Mucosa of rectum (tissue), 2 donors: ENCODE measurements at regions not wholly inside any gene's neighbourhood (a gene's known extent, or its start where the extent isn't known, plus 50 kb on each side); places are given as distances from the start of the nearest gene placed in this dataset.

Experiments used
- H3K27ac ChIP-seq, 2 donors: one replicate each; pipeline ENCODE4 v1.7.0; 2013; ENCODE audit warnings: inconsistent platforms in 2 of 2, low read depth in 2 of 2, low read length in 2 of 2
- H3K27me3 ChIP-seq, 2 donors: one replicate each; pipeline ENCODE4 v1.7.0; 2013; ENCODE audit warnings: low read length in 2 of 2; ENCODE audit not compliant: control insufficient read depth in 2 of 2, insufficient read depth in 2 of 2
- H3K36me3 ChIP-seq, 2 donors: one replicate each; pipeline ENCODE4 v1.7.0; 2013; ENCODE audit warnings: low read length in 2 of 2; ENCODE audit not compliant: control insufficient read depth in 2 of 2, insufficient read depth in 2 of 2
- H3K4me1 ChIP-seq, 2 donors: one replicate each; pipeline ENCODE4 v1.7.0; 2013; ENCODE audit warnings: low read length in 2 of 2, mild to moderate bottlenecking in 1 of 2; ENCODE audit not compliant: control insufficient read depth in 2 of 2, insufficient read depth in 2 of 2
- H3K4me3 ChIP-seq, 2 donors: one replicate each; pipeline ENCODE4 v1.7.0; 2013; ENCODE audit warnings: low read length in 2 of 2
- H3K9ac ChIP-seq, 2 donors: one replicate each; pipeline ENCODE4 v1.7.0; 2013; ENCODE audit warnings: low read length in 2 of 2, low read depth in 1 of 2, mild to moderate bottlenecking in 1 of 2
- H3K9me3 ChIP-seq, 2 donors: one replicate each; pipeline ENCODE4 v1.7.0; 2013; ENCODE audit warnings: low read length in 2 of 2; ENCODE audit not compliant: control insufficient read depth in 2 of 2
- donor health status: healthy.
- donor health status: Normal muscosa, but diverticular disease.

DNA sequence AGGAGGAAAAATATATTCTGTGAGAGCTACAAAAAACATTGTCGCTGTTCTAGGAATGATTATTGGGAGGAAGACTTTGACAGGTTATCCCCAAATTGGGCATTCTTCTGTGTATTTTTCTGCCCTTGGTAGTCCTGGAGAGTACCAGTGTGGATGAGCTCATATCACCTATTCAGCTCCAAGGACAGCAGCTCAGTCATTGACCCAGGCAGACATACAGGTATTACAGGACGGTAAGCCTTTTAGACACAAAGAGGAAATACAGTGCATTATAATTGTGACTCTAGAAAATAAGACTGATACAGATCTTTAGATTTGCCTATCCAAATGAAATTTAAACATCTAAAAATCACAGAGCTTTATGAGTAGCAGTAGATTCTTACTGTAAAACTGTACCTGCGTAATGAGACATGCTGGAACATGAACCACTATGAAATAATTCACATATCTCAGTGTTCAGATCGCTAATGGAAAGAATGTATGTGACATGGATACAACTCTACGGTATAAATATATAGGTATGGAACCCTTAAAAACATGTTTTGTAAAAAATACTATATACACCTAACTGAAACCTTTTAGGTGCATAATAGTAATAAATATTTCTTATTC is 56.0 kb downstream of the PLK2 start:
- no peaks in the 10 kb centered on the region for H3K4me1 ChIP-seq
- no peaks in the 10 kb centered on the region for H3K27me3 ChIP-seq
- H3K4me3 ChIP-seq = no peak overlapping the region
- no peaks in the 10 kb centered on the region for H3K36me3 ChIP-seq
- H3K9me3 ChIP-seq = no peaks in the 10 kb centered on the region
- no peak overlapping the region for H3K27ac ChIP-seq
- no peak overlapping the region for H3K9ac ChIP-seq

DNA sequence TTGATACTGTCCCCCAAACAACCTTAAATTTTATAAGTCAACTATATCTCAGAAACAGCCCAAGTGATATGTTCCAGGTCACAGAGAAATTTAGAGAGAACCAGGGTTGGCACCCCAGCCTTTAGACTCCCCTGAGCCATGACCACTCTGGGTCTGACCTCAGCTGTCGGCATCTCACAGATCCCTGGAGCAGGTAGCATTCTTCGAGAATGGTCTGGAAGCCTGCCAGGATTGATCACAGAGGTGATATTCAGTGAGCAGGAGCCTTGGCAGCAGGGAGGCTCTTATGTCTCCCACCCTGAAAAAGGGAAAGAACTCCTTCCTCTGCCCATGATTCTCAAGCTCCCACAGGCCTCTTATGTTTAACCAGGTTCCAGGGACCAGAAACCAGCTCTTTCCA is 58.2 kb downstream of the PLK2 start:
- no peaks in the 10 kb centered on the region for H3K27me3 ChIP-seq
- no peaks in the 10 kb centered on the region for H3K9me3 ChIP-seq
- no peak overlapping the region for H3K27ac ChIP-seq
- no peak overlapping the region for H3K4me3 ChIP-seq
- no peaks in the 10 kb centered on the region for H3K4me1 ChIP-seq
- no peak overlapping the region for H3K9ac ChIP-seq
- H3K36me3 ChIP-seq = no peaks in the 10 kb centered on the region

GRCh38 chr5:58400737-58401136 is 59.1 kb downstream of the PLK2 start:
- no peaks in the 10 kb centered on the region for H3K27me3 ChIP-seq
- H3K9me3 ChIP-seq = no peaks in the 10 kb centered on the region
- no peak overlapping the region for H3K27ac ChIP-seq
- no peak overlapping the region for H3K4me3 ChIP-seq
- H3K9ac ChIP-seq = no peak overlapping the region
- H3K4me1 ChIP-seq = no peaks in the 10 kb centered on the region
- H3K36me3 ChIP-seq = no peaks in the 10 kb centered on the region

GRCh38 chr5:58399951-58400350 is 59.9 kb downstream of the PLK2 start:
- Histone ChIP-seq H3K4me3 (no peak overlapping the region), H3K4me1 (no peaks in the 10 kb centered on the region), H3K27me3 (no peaks in the 10 kb centered on the region), H3K9me3 (no peaks in the 10 kb centered on the region), H3K9ac (no peak overlapping the region), H3K36me3 (no peaks in the 10 kb centered on the region), H3K27ac (no peak overlapping the region)

DNA sequence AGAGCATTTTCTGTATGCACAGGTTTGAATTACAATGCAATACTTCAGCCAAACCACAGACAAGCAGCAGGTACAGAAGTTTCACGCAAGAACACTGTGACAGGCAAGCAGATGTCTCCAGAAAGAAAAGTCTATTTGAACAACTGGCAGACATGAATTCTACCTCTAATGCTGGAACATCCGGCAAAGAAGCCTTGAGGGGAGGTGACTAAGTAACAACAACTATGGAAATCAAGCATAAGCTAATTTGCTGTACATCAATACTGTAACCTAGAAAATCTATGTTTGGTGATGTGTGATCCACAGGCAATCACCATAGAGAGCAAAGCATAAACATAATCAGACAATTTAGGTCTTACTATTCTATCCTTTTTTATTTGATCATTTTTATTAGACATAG is 65.5 kb downstream of the PLK2 start:
- H3K27me3 ChIP-seq = no peaks in the 10 kb centered on the region
- no peaks in the 10 kb centered on the region for H3K9me3 ChIP-seq
- no peak overlapping the region for H3K27ac ChIP-seq
- H3K36me3 ChIP-seq = no peaks in the 10 kb centered on the region
- H3K4me3 ChIP-seq = no peak overlapping the region
- H3K4me1 ChIP-seq = no peaks in the 10 kb centered on the region
- H3K9ac ChIP-seq = no peak overlapping the region

- H3K9ac ChIP-seq = no peak overlapping the region
- no peaks in the 10 kb centered on the region for H3K9me3 ChIP-seq
- no peak overlapping the region for H3K27ac ChIP-seq
- no peaks in the 10 kb centered on the region for H3K27me3 ChIP-seq
- no peaks in the 10 kb centered on the region for H3K36me3 ChIP-seq
- no peaks in the 10 kb centered on the region for H3K4me1 ChIP-seq
- no peak overlapping the region for H3K4me3 ChIP-seq
Observed at GRCh38 chr5:58393716-58394115, 66.2 kb downstream of the PLK2 start.

DNA sequence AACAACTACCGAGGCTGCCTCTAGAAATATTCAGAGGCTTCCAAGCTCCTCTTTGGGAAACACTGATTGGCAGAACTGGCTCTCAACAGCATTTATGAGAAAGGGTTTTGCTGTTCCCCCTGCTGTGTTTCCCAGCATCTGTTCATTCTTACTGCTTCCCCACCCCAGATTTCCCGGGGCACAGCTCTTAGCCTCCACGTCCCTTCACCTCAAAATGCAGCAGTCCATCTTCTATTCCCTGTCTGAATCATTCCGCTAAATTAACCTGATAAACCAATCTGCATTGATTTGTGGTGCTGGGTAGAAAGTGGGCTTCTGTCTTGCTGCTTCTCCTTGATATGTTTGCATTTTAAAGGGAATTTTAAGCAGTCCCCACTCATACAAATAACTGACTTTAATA is 67.4 kb downstream of the PLK2 start:
- Histone ChIP-seq H3K4me1 (no peaks in the 10 kb centered on the region), H3K9me3 (no peaks in the 10 kb centered on the region), H3K9ac (no peak overlapping the region), H3K27ac (no peak overlapping the region), H3K36me3 (no peaks in the 10 kb centered on the region), H3K4me3 (no peak overlapping the region), H3K27me3 (no peaks in the 10 kb centered on the region)

DNA sequence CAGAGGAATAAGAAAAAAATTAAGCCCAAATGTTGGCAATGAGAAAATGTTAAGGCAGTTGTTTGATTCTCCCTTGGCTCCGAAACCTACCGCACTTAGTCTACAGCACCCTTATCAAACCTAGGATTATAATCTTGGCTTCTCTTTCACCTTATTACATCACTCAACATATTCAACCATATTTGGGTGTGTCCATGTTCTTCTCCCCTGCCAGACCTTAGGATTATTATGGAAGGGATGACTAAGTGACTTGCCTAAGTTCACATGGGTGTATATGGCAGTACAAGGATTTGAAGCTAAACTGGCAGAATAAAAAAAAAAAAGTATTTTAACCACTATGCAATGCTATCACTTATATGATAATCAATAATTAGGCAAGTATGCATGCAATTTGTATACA is 76.4 kb downstream of the PLK2 start:
- Histone ChIP-seq H3K36me3 (no peaks in the 10 kb centered on the region), H3K9ac (no peak overlapping the region), H3K4me1 (no peaks in the 10 kb centered on the region), H3K27ac (no peak overlapping the region), H3K27me3 (no peaks in the 10 kb centered on the region), H3K9me3 (no peaks in the 10 kb centered on the region), H3K4me3 (no peak overlapping the region)

- Histone ChIP-seq H3K27ac (no peak overlapping the region), H3K27me3 (no peaks in the 10 kb centered on the region), H3K36me3 (no peaks in the 10 kb centered on the region), H3K9ac (no peak overlapping the region), H3K9me3 (no peaks in the 10 kb centered on the region), H3K4me1 (no peaks in the 10 kb centered on the region), H3K4me3 (no peak overlapping the region)
Observed at GRCh38 chr5:58382131-58382534, 77.8 kb downstream of the PLK2 start.

- Histone ChIP-seq H3K9me3 (no peaks in the 10 kb centered on the region), H3K4me1 (no peaks in the 10 kb centered on the region), H3K27ac (no peak overlapping the region), H3K36me3 (no peaks in the 10 kb centered on the region), H3K9ac (no peak overlapping the region), H3K27me3 (no peaks in the 10 kb centered on the region), H3K4me3 (no peak overlapping the region)
Observed at GRCh38 chr5:58381566-58381965, 78.3 kb downstream of the PLK2 start.

DNA sequence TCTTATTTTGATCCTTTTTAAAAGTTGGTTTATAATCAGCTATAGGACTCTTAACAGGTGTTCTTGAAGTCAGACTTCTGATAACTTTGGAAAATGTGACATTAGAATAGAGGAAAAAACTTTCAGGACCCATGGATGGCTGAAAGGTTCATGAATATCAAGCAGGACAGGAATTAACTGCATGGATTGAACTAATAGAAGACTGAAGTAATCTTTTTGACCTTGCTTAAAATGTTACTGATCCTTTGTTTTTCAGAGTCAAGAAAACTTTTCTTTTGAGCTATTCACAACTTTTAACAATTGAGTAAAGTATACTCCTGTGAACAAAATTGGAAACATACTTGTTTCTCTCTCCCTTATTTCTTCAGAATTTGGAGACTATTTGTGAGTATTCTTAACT is 79.2 kb downstream of the PLK2 start:
- Histone ChIP-seq H3K27ac (no peak overlapping the region), H3K36me3 (no peaks in the 10 kb centered on the region), H3K4me3 (no peak overlapping the region), H3K4me1 (no peaks in the 10 kb centered on the region), H3K9ac (no peak overlapping the region), H3K27me3 (no peaks in the 10 kb centered on the region), H3K9me3 (no peaks in the 10 kb centered on the region)
